GM23248 (cell line): ENCODE measurements at regions not wholly inside any gene's neighbourhood (a gene's known extent, or its start where the extent isn't known, plus 50 kb on each side); places are given as distances from the start of the nearest gene placed in this dataset.

ENCODE experiments used
- DNase-seq: peaks from one replicate; pipeline ENCODE4 v3.0.0-alpha.2; 2015
- H2AFZ ChIP-seq: fragments of 200-600 bp; sonication (generic); 2 replicates; pipeline ENCODE4 v1.6.1; 2016; ENCODE audit warnings: antibody characterized with exemption
- H3F3A ChIP-seq: fragments of 200-600 bp; sonication (generic); 2 replicates; pipeline ENCODE4 v1.6.1; 2016; ENCODE audit warnings: mild to moderate bottlenecking, antibody characterized with exemption, mixed run types; ENCODE audit not compliant: insufficient read depth
- H3K27ac ChIP-seq: fragments of 200-600 bp; sonication (generic); 2 replicates; pipeline ENCODE4 v1.5.1; 2016; ENCODE audit warnings: mild to moderate bottlenecking
- H3K27me3 ChIP-seq: fragments of 200-600 bp; sonication (generic); replicated peaks from 2 replicates; pipeline ENCODE4 v1.6.1; 2016; ENCODE audit warnings: mild to moderate bottlenecking; ENCODE audit not compliant: insufficient read depth
- H3K36me3 ChIP-seq: fragments of 200-600 bp; sonication (generic); 2 replicates; pipeline ENCODE4 v1.6.1; 2016; ENCODE audit warnings: low read depth, mild to moderate bottlenecking
- H3K4me1 ChIP-seq: fragments of 200-600 bp; sonication (generic); 2 replicates; pipeline ENCODE4 v1.6.1; 2016; ENCODE audit warnings: mild to moderate bottlenecking; ENCODE audit not compliant: insufficient read depth
- H3K4me2 ChIP-seq: fragments of 200-600 bp; sonication (generic); one replicate; pipeline ENCODE4 v1.6.1; 2016; ENCODE audit warnings: mild to moderate bottlenecking; ENCODE audit not compliant: unreplicated experiment
- H3K4me3 ChIP-seq: fragments of 200-600 bp; sonication (generic); 2 replicates; pipeline ENCODE4 v1.5.1; 2016; ENCODE audit warnings: mild to moderate bottlenecking
- H3K79me2 ChIP-seq: fragments of 200-600 bp; sonication (generic); 2 replicates; pipeline ENCODE4 v1.6.1; 2016; ENCODE audit warnings: mild to moderate bottlenecking; ENCODE audit not compliant: insufficient read depth
- H3K9ac ChIP-seq: fragments of 200-600 bp; sonication (generic); 2 replicates; pipeline ENCODE4 v1.6.1; 2016; ENCODE audit warnings: mild to moderate bottlenecking
- H3K9me2 ChIP-seq: fragments of 200-600 bp; sonication (generic); 2 replicates; pipeline ENCODE4 v1.6.1; 2016; ENCODE audit warnings: mixed run types, mild to moderate bottlenecking, moderate library complexity; ENCODE audit not compliant: insufficient read depth
- H3K9me3 ChIP-seq: fragments of 200-600 bp; sonication (generic); one replicate; pipeline ENCODE4 v1.6.1; 2017; ENCODE audit warnings: low read depth
- H4K20me1 ChIP-seq: fragments of 200-600 bp; sonication (generic); 2 replicates; pipeline ENCODE4 v1.6.0; 2016; ENCODE audit not compliant: insufficient read depth
- EZH2 ChIP-seq: fragments of 200-600 bp; sonication (generic); IDR thresholded peaks from 2 replicates; pipeline ENCODE4 v1.6.1; 2018; ENCODE audit warnings: antibody characterized with exemption, mild to moderate bottlenecking; ENCODE audit not compliant: insufficient read depth, poor library complexity, severe bottlenecking
- EZH2phosphoT487 ChIP-seq: fragments of 200-600 bp; sonication (generic); IDR thresholded peaks from 2 replicates; pipeline ENCODE4 v1.6.1; 2018; ENCODE audit warnings: antibody characterized with exemption, moderate library complexity, mild to moderate bottlenecking, low read depth; ENCODE audit not compliant: insufficient read depth
- WGBS, 2 experiments: methylation state at CpG; one replicate each; pipeline ENCODE4 v1.1.6; 2015 to 2017; ENCODE audit warnings: low lambda C conversion rate in 2 of 2, low coverage in 1 of 2; ENCODE audit errors: missing lambda C conversion rate in 2 of 2; 5-methylcytosine and 5-hydroxymethylcytosine counted together
- in situ Hi-C: fragments of 300-500 bp; cut with MboI; formaldehyde crosslinking; loops from 2 replicates; pipeline ENCODE4 v1.15.0; 2020

DNA sequence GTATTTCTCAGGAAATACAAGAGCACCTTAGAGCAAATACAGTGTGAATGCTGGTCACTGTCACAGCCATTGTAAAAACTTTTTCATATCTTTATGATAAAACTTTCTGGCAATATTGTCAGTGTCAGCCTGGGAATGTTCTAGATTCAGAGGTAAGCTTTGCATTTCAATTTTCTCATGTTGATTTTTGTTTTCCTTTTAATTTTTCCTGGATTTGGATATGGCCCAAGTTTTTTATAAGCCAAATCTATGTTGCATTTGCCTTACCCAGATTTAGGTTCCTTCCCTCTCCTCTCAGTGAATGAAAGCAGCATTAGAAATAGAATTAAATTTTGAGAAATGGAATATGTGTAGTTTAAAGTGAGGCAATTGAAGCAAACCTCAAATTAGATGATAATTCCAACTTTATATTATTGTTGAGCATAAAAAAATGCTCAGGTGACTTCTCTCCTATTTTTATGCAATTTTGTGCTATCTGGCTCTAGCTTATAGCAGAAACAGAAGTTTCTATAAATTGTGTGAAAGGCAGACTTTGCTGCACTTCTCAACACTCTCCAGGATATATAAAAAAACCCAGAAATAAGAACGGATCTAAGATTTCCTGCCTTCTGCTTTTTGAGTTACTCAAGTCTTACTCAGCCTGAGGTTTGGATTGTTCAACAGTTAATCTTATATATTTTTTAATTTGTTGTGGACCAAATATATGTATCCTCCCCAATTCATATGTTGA lies 368.2 kb upstream of the PRICKLE1 start:
- no peaks in the 10 kb centered on the region for H4K20me1 ChIP-seq
- TF ChIP-seq EZH2 (no peak), EZH2phosphoT487 (no peak)
- H2AFZ ChIP-seq = no peak overlapping the region
- H3K9me3 ChIP-seq = no peaks in the 10 kb centered on the region
- H3K9ac ChIP-seq = no peak overlapping the region
- WGBS, 2 experiments = 38 to 46% methylated on average over 1 of the region's 1 CpG
- no peaks in the 10 kb centered on the region for H3K79me2 ChIP-seq
- peak; percentile 34 for DNase-seq
- H3K36me3 ChIP-seq = no peaks in the 10 kb centered on the region
- peaks cover 37% of the 10 kb centered on the region for H3K4me1 ChIP-seq
- H3K4me2 ChIP-seq = no peak overlapping the region
- H3K9me2 ChIP-seq = no peaks in the 10 kb centered on the region
- no peak overlapping the region for H3K27ac ChIP-seq
- in situ Hi-C loops = no loop called here
- no peaks in the 10 kb centered on the region for H3K27me3 ChIP-seq
- H3F3A ChIP-seq = peaks cover 18% of the 10 kb centered on the region
- H3K4me3 ChIP-seq = no peak overlapping the region

- no peak overlapping the region for H3K9ac ChIP-seq
These were observed 367.6 kb upstream of the PRICKLE1 start for GRCh38 chr12:42957136-42957535.

GRCh38 chr12:42953021-42953420 lies 363.5 kb upstream of the PRICKLE1 start:
- in situ Hi-C loops = no loop called here
- no peak overlapping the region for H3K9ac ChIP-seq
- peaks cover 5% of the 10 kb centered on the region; the same call in 1 of the 2 replicates for H3K4me1 ChIP-seq
- no peaks in the 10 kb centered on the region for H3K79me2 ChIP-seq
- H4K20me1 ChIP-seq = no peaks in the 10 kb centered on the region
- H3K36me3 ChIP-seq = no peaks in the 10 kb centered on the region
- H3K4me3 ChIP-seq = no peak overlapping the region
- H3K9me2 ChIP-seq = no peaks in the 10 kb centered on the region
- no peak overlapping the region for H2AFZ ChIP-seq
- DNase-seq = no peak
- TF ChIP-seq EZH2phosphoT487 (no peak), EZH2 (no peak)
- H3K27me3 ChIP-seq = no peaks in the 10 kb centered on the region
- no peaks in the 10 kb centered on the region for H3F3A ChIP-seq
- H3K4me2 ChIP-seq = no peak overlapping the region
- no peaks in the 10 kb centered on the region for H3K9me3 ChIP-seq
- 73 to 77% methylated on average over 2 of the region's 2 CpGs for WGBS, 2 experiments
- no peak overlapping the region for H3K27ac ChIP-seq

More at GRCh38 chr12:42957136-42957535, 367.6 kb upstream of the PRICKLE1 start:
- H3K9me2 ChIP-seq = no peaks in the 10 kb centered on the region
- no peak overlapping the region for H3K27ac ChIP-seq
- H3K4me2 ChIP-seq = no peak overlapping the region
- H4K20me1 ChIP-seq = no peaks in the 10 kb centered on the region
- H3K9me3 ChIP-seq = no peaks in the 10 kb centered on the region
- in situ Hi-C loops = no loop called here
- WGBS, 2 experiments = 96 to 98% methylated on average over 3 of the region's 3 CpGs
- H2AFZ ChIP-seq = no peak overlapping the region
- H3K27me3 ChIP-seq = no peaks in the 10 kb centered on the region
- H3K4me3 ChIP-seq = no peak overlapping the region
- no peak for DNase-seq
- H3K79me2 ChIP-seq = no peaks in the 10 kb centered on the region
- TF ChIP-seq EZH2 (no peak), EZH2phosphoT487 (no peak)
- no peaks in the 10 kb centered on the region for H3K36me3 ChIP-seq
- H3K4me1 ChIP-seq = peaks cover 31% of the 10 kb centered on the region
- peaks cover 17% of the 10 kb centered on the region for H3F3A ChIP-seq

DNA sequence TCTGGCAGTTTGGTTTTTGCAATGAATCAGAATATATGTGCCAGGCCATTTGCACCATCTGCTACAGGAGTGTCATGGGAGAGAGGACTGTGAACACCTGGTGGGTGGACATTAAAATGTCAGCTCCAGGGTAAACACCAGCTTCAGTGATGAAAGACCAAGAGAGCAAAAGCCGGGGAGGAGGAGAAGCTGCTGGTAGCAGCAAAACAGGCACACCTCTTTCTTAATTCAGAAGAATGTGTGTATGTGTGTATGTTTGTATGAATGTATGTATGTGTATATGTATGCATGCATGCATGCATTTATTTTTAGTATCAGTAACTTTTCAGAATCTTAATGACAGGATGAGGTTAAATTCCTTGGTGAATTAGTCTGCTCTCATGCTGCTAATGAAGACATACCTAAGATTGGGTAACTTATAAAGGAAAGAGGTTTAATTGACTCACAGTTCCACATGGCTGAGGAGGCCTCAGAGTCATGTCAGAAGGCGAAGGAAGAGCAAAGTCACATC lies 357.4 kb upstream of the PRICKLE1 start:
- Histone ChIP-seq H2AFZ (no peak overlapping the region), H3K4me1 (peaks cover 4% of the 10 kb centered on the region; the same call in 1 of the 2 replicates), H3K27me3 (no peaks in the 10 kb centered on the region), H3K9me3 (no peaks in the 10 kb centered on the region), H3F3A (no peaks in the 10 kb centered on the region), H3K36me3 (no peaks in the 10 kb centered on the region), H3K4me3 (no peak overlapping the region), H4K20me1 (no peaks in the 10 kb centered on the region), H3K9ac (no peak overlapping the region), H3K4me2 (no peak overlapping the region), H3K9me2 (no peaks in the 10 kb centered on the region), H3K79me2 (no peaks in the 10 kb centered on the region), H3K27ac (no peak overlapping the region)
- TF ChIP-seq EZH2 (no peak), EZH2phosphoT487 (no peak)
- in situ Hi-C loops = no loop called here
- 80 to 82% methylated on average over 2 of the region's 2 CpGs for WGBS, 2 experiments
- DNase-seq = peak; percentile 23
